GM12878 (cell line): ENCODE measurements at regions not wholly inside any gene's neighbourhood (a gene's known extent, or its start where the extent isn't known, plus 50 kb on each side); places are given as distances from the start of the nearest gene placed in this dataset.

Source experiments
- ATAC-seq: fragments of 200-7000 bp; cut with Tn5 transposase; 3 replicates; pipeline ENCODE4 v1.9.1; 2020; ENCODE audit warnings: mild to moderate bottlenecking, moderate library complexity
- BruUV-seq: library from RNA; stranded (reverse); fragments of 400-500 nt; replicated peaks from 2 replicates; lab custom pipeline; 2021; lab: Mats Ljungman, UMichigan
- CTCF ChIA-PET: fragments of 300-600 bp; sonication (Branson Sonifier 250); formaldehyde crosslinking; extraction: SDS; loops from one replicate; lab custom pipeline; 2021; ENCODE audit warnings: inconsistent platforms; lab: Yijun Ruan, JAX
- POLR2A ChIA-PET: fragments of 350-600 bp; formaldehyde crosslinking; extraction: SDS; loops from one replicate; lab custom pipeline; 2021; ENCODE audit warnings: inconsistent platforms; lab: Charles Lee
- RAD21 ChIA-PET: fragments of 300-600 bp; sonication (Branson Sonifier 250); formaldehyde crosslinking; loops from one replicate; lab custom pipeline; 2023; ENCODE audit warnings: antibody characterized with exemption; ENCODE audit not compliant: unreplicated experiment; lab: Charles Lee
- SMC1A ChIA-PET: fragments of 300-600 bp; sonication (Branson Sonifier 250); formaldehyde crosslinking; loops from one replicate; lab custom pipeline; 2023; ENCODE audit not compliant: unreplicated experiment, uncharacterized antibody; lab: Charles Lee
- DNase-seq: peaks from one replicate; pipeline ENCODE4 v3.0.0-alpha.2; 2011; ENCODE audit warnings: low read depth, low spot score
- FAIRE-seq: peaks from 3 replicates; lab custom pipeline; 2011; peaks lifted over from hg19 to GRCh38; lab: Jason Lieb, UNC
- H2AFZ ChIP-seq: 2 replicates; pipeline ENCODE4 v1.6.0; 2011; ENCODE audit warnings: low read depth, low read length, control low read depth; ENCODE audit not compliant: control insufficient read depth
- H3K27ac ChIP-seq: 2 replicates; pipeline ENCODE4 v1.5.1; 2011; ENCODE audit warnings: control low read depth; ENCODE audit not compliant: control insufficient read depth, insufficient read depth
- H3K27me3 ChIP-seq, 2 experiments: replicated peaks in 1 of 2; 2 replicates each; pipeline versions ENCODE4 v1.6.0 to v1.6.1; 2011; ENCODE audit warnings: low read length in 1 of 2; ENCODE audit not compliant: control insufficient read depth in 2 of 2, insufficient read depth in 2 of 2
- H3K36me3 ChIP-seq, 2 experiments: 2 replicates each; pipeline ENCODE4 v1.5.1; 2011; ENCODE audit warnings: low read length in 1 of 2; ENCODE audit not compliant: control insufficient read depth in 2 of 2, insufficient read depth in 2 of 2
- H3K4me1 ChIP-seq: 2 replicates; pipeline ENCODE4 v1.6.1; 2011; ENCODE audit warnings: mild to moderate bottlenecking, low read length, moderate library complexity, mixed read lengths; ENCODE audit not compliant: control insufficient read depth, insufficient read depth
- H3K4me2 ChIP-seq: 2 replicates; pipeline ENCODE4 v1.6.0; 2011; ENCODE audit warnings: control low read depth; ENCODE audit not compliant: control insufficient read depth, insufficient read depth
- H3K4me3 ChIP-seq: fragments of 200-600 bp; sonication (generic); 2 replicates; pipeline ENCODE4 v1.5.1; 2016
- H3K79me2 ChIP-seq: 2 replicates; pipeline ENCODE4 v1.6.0; 2011; ENCODE audit warnings: low read length; ENCODE audit not compliant: control insufficient read depth, insufficient read depth
- H3K9ac ChIP-seq: 2 replicates; pipeline ENCODE4 v1.8.0; 2011; ENCODE audit warnings: low read length, control low read depth, mixed read lengths; ENCODE audit not compliant: control insufficient read depth, insufficient read depth
- H3K9me3 ChIP-seq: replicated peaks from 3 replicates; pipeline ENCODE4 v1.5.1; 2011; ENCODE audit warnings: mild to moderate bottlenecking, low read length; ENCODE audit not compliant: control insufficient read depth, insufficient read depth
- H4K20me1 ChIP-seq: 2 replicates; pipeline ENCODE4 v1.6.0; 2011; ENCODE audit not compliant: control insufficient read depth, insufficient read depth
- BMI1 ChIP-seq: fragments of 450-650 bp; IDR thresholded peaks from 2 replicates; pipeline ENCODE4 v1.6.1; 2016; ENCODE audit warnings: mild to moderate bottlenecking, moderate library complexity, borderline replicate concordance
- BRCA1 ChIP-seq: IDR thresholded peaks from 2 replicates; pipeline ENCODE4 v1.6.1; 2011; ENCODE audit warnings: low read depth, low read length, improper control_type of control experiment
- CUX1 ChIP-seq: IDR thresholded peaks from 2 replicates; pipeline ENCODE4 v1.6.1; 2012; ENCODE audit warnings: improper control_type of control experiment, low read depth, low read length; ENCODE audit not compliant: insufficient replicate concordance
- FOS ChIP-seq: IDR thresholded peaks from 3 replicates; pipeline ENCODE4 v1.6.1; 2011; ENCODE audit warnings: borderline replicate concordance; ENCODE audit not compliant: insufficient read length; ENCODE audit errors: extremely low read depth
- IKZF2 ChIP-seq, 2 experiments: fragments of 450-650 bp; IDR thresholded peaks; 2 replicates each; pipeline ENCODE4 v1.6.1; 2017; ENCODE audit warnings: mild to moderate bottlenecking in 2 of 2, moderate library complexity in 2 of 2
- MYB ChIP-seq: fragments of 150-350 bp; IDR thresholded peaks from 2 replicates; pipeline ENCODE4 v1.6.1; 2014; ENCODE audit warnings: mild to moderate bottlenecking, low read depth, low read length, borderline replicate concordance
- ZNF274 ChIP-seq: IDR thresholded peaks from one replicate; pipeline ENCODE4 v1.8.0; 2011; ENCODE audit not compliant: insufficient read length, insufficient read depth
- ZSCAN29 ChIP-seq: fragments of 450-650 bp; IDR thresholded peaks from 2 replicates; pipeline ENCODE4 v1.6.1; 2017; ENCODE audit warnings: mild to moderate bottlenecking, moderate library complexity
- WGBS: methylation state at CpG from one replicate; pipeline ENCODE4 v1.1.6; 2016; ENCODE audit warnings: low lambda C conversion rate; ENCODE audit not compliant: insufficient replicate concordance, insufficient coverage; ENCODE audit errors: missing lambda C conversion rate; 5-methylcytosine and 5-hydroxymethylcytosine counted together
- in situ Hi-C: fragments of 300-500 bp; cut with MboI; formaldehyde crosslinking; loops from 9 replicates; pipeline ENCODE4 v1.14.3; 2018; ENCODE audit warnings: mixed read lengths
- intact Hi-C: fragments of 100-400 bp; cut with micrococcal nuclease; formaldehyde crosslinking; loops from one replicate; pipeline ENCODE4 v1.14.2; 2022; ENCODE audit not compliant: unreplicated experiment

- intact Hi-C loops = no loop called here
- no peak for FAIRE-seq
- no peak for ATAC-seq
- 96% methylated on average over 1 of the region's 1 CpG for WGBS
- no TSS peak for BruUV-seq
- ChIA-PET POLR2A (no interaction called here), RAD21 (no interaction called here), SMC1A (interaction anchor here (1.4 kb wide), 1 partner anchor 519 kb away, joined by 4 read pairs; no protein-coding TSS in a partner anchor), CTCF (interaction anchor here (1.0 kb wide), 1 partner anchor 17 kb away, joined by 3 read pairs; no protein-coding TSS in a partner anchor)
- Histone ChIP-seq H3K27ac (no peak overlapping the region), H3K4me3 (no peak overlapping the region), H3K79me2 (no peaks in the 10 kb centered on the region), H3K4me2 (no peak overlapping the region), H2AFZ (no peak overlapping the region), H3K9ac (no peak overlapping the region), H4K20me1 (no peaks in the 10 kb centered on the region), H3K27me3 (no peaks in the 10 kb centered on the region), H3K36me3 (no peaks in the 10 kb centered on the region), H3K4me1 (no peaks in the 10 kb centered on the region), H3K9me3 (no peaks in the 10 kb centered on the region; the same call in 2 of the 3 replicates)
- no peak for DNase-seq
- in situ Hi-C loops = no loop called here
- TF ChIP-seq CUX1 = no peak
- TF ChIP-seq MYB = no peak
- TF ChIP-seq BRCA1 = no peak
- no peak for TF ChIP-seq BMI1
- no peak for TF ChIP-seq ZNF274
- no peak for TF ChIP-seq ZSCAN29
- no peak for TF ChIP-seq IKZF2 (IDR thresholded peaks at IDR 0.05)
- TF ChIP-seq FOS = no peak
Observed at GRCh38 chr5:89246864-89247263, 363.9 kb upstream of the MEF2C start.
